Transverse colon (tissue), 4 donors: ENCODE measurements at regions not wholly inside any gene's neighbourhood (a gene's known extent, or its start where the extent isn't known, plus 50 kb on each side); places are given as distances from the start of the nearest gene placed in this dataset.

Source experiments
- DNase-seq: peaks from one replicate; pipeline ENCODE4 v3.0.0-alpha.2; 2019
- H3K27ac ChIP-seq, 4 donors: fragments of 200-600 bp; sonication (generic); 2 replicates each; pipeline ENCODE4 v1.5.1; 2016 to 2018; ENCODE audit warnings: inconsistent platforms in 4 of 4
- H3K27me3 ChIP-seq: fragments of 200-600 bp; sonication (generic); 2 replicates; pipeline ENCODE4 v1.5.1; 2017; ENCODE audit warnings: inconsistent platforms
- H3K36me3 ChIP-seq, 4 donors: fragments of 200-600 bp; sonication (generic); 2 replicates each; pipeline ENCODE4 v1.5.1; 2017 to 2019; ENCODE audit warnings: inconsistent platforms in 4 of 4
- H3K4me1 ChIP-seq, 4 donors: fragments of 200-600 bp; sonication (generic); 2 replicates each; pipeline ENCODE4 v1.5.1; 2017 to 2020; ENCODE audit warnings: inconsistent platforms in 4 of 4
- H3K4me3 ChIP-seq, 4 donors: fragments of 200-600 bp; sonication (generic); 1 replicate in 1 of 4; 2 replicates in 3 of 4; pipeline versions ENCODE4 v1.5.1 to v1.6.1; 2017 to 2019; ENCODE audit warnings: inconsistent platforms in 4 of 4
- H3K9me3 ChIP-seq, 2 donors: fragments of 200-600 bp; sonication (generic); 2 replicates each; pipeline ENCODE4 v1.5.1; 2017 to 2019; ENCODE audit warnings: inconsistent platforms in 2 of 2
- CTCF ChIP-seq, 5 experiments: fragments of 200-600 bp in 3 of 5; fragments of 450-650 bp in 2 of 5; sonication (generic) in 3 of 5; IDR thresholded peaks; 1 replicate in 2 of 5; 2 replicates in 3 of 5; pipeline ENCODE4 v1.5.1; 2016 to 2017; ENCODE audit warnings: antibody characterized with exemption in 5 of 5, inconsistent platforms in 3 of 5, mild to moderate bottlenecking in 2 of 5, moderate library complexity in 1 of 5
- EP300 ChIP-seq: sonication (generic); formaldehyde crosslinking; IDR thresholded peaks from one replicate; pipeline ENCODE4 v1.6.1; 2017; ENCODE audit warnings: antibody characterized with exemption, low read depth
- POLR2A ChIP-seq: fragments of 450-650 bp; IDR thresholded peaks from one replicate; pipeline ENCODE4 v1.6.1; 2016; ENCODE audit warnings: antibody characterized with exemption, mild to moderate bottlenecking, moderate library complexity
- POLR2AphosphoS5 ChIP-seq, 3 donors: sonication (generic); formaldehyde crosslinking; IDR thresholded peaks; one replicate each; pipeline ENCODE4 v1.6.1; 2016; ENCODE audit warnings: antibody characterized with exemption in 3 of 3
- WGBS, 2 donors: methylation state at CpG; one replicate each; pipeline ENCODE4 v1.1.5; 2018; ENCODE audit warnings: low coverage in 1 of 2; 5-methylcytosine and 5-hydroxymethylcytosine counted together
- in situ Hi-C, 4 donors: fragments of 200-750 bp; cut with MboI; loops; one replicate each; pipeline versions ENCODE4 v1.15.0 to v1.15.1; 2017; ENCODE audit warnings: low sequenced_read_pairs in 3 of 4, low pct_ligation_motif_present in 1 of 4, low pct_unique_long_range_greater_than_20kb in 1 of 4
- intact Hi-C: fragments of 100-400 bp; cut with DNase I; formaldehyde crosslinking; loops from one replicate; pipeline ENCODE4 v1.15.1; 2023; ENCODE audit warnings: low total_unique reads

GRCh38 chrX:145654486-145654885 lies 163.1 kb upstream of the SLITRK2 start:
- WGBS, 2 donors, result 78% methylated on average over 5 of the region's 5 CpGs; no CpG with 5 or more reads in 1 of the 2 donors
- no peak overlapping the region for H3K27ac ChIP-seq
- H3K36me3 ChIP-seq, result no peaks in the 10 kb centered on the region
- H3K9me3 ChIP-seq, result no peaks in the 10 kb centered on the region
- intact Hi-C loops, result no loop called here
- TF ChIP-seq EP300 (no peak), POLR2AphosphoS5 (IDR thresholded peaks at IDR 0.05) (no peak), CTCF (IDR thresholded peaks at IDR 0.05) (no peak), POLR2A (no peak)
- no peak overlapping the region for H3K4me3 ChIP-seq
- no peaks in the 10 kb centered on the region for H3K27me3 ChIP-seq
- in situ Hi-C loops, result no loop called here
- H3K4me1 ChIP-seq, result no peaks in the 10 kb centered on the region
- DNase-seq, result no peak

GRCh38 chrX:145673841-145674240 lies 143.8 kb upstream of the SLITRK2 start:
- Histone ChIP-seq H3K27me3 (no peaks in the 10 kb centered on the region), H3K27ac (no peak overlapping the region), H3K4me3 (no peak overlapping the region), H3K4me1 (no peaks in the 10 kb centered on the region), H3K9me3 (no peaks in the 10 kb centered on the region), H3K36me3 (no peaks in the 10 kb centered on the region)
- no peak for DNase-seq
- intact Hi-C loops, result loop anchor here (1.0 kb wide), 1 partner anchor 11 kb away; no protein-coding TSS in a partner anchor
- WGBS, 2 donors, result 60% methylated on average over 4 of the region's 4 CpGs; no CpG with 5 or more reads in 1 of the 2 donors
- TF ChIP-seq CTCF (IDR thresholded peaks at IDR 0.05) (no peak), POLR2A (no peak), POLR2AphosphoS5 (IDR thresholded peaks at IDR 0.05) (no peak), EP300 (no peak)
- in situ Hi-C loops, result no loop called here

- intact Hi-C loops, result no loop called here
- no peaks in the 10 kb centered on the region for H3K9me3 ChIP-seq
- H3K36me3 ChIP-seq, result no peaks in the 10 kb centered on the region
- no peaks in the 10 kb centered on the region for H3K27me3 ChIP-seq
- no peak overlapping the region for H3K4me3 ChIP-seq
- in situ Hi-C loops, result no loop called here
- no peak overlapping the region for H3K27ac ChIP-seq
- no peak for DNase-seq
- 73 to 83% methylated on average over 5 to 16 of the region's 16 CpGs for WGBS, 2 donors
- no peak for TF ChIP-seq EP300
- no peak for TF ChIP-seq POLR2AphosphoS5 (IDR thresholded peaks at IDR 0.05)
- no peak for TF ChIP-seq CTCF (IDR thresholded peaks at IDR 0.05)
- TF ChIP-seq POLR2A, result no peak
- no peaks in the 10 kb centered on the region for H3K4me1 ChIP-seq
These were observed 140.4 kb upstream of the SLITRK2 start for GRCh38 chrX:145677109-145677817.

GRCh38 chrX:145682518-145683298 lies 134.9 kb upstream of the SLITRK2 start:
- no peaks in the 10 kb centered on the region for H3K27me3 ChIP-seq
- no peaks in the 10 kb centered on the region for H3K9me3 ChIP-seq
- DNase-seq, result no peak
- H3K27ac ChIP-seq, result no peak overlapping the region
- intact Hi-C loops (no loop called here), in situ Hi-C loops (no loop called here)
- no peaks in the 10 kb centered on the region for H3K36me3 ChIP-seq
- TF ChIP-seq CTCF (IDR thresholded peaks at IDR 0.05) (no peak), EP300 (no peak), POLR2A (no peak), POLR2AphosphoS5 (IDR thresholded peaks at IDR 0.05) (no peak)
- 64 to 80% methylated on average over 1 to 9 of the region's 9 CpGs for WGBS, 2 donors
- no peak overlapping the region for H3K4me3 ChIP-seq
- no peaks in the 10 kb centered on the region for H3K4me1 ChIP-seq
